ENCODE measurements at regions not wholly inside any gene's neighbourhood (a gene's known extent, or its start where the extent isn't known, plus 50 kb on each side); places are given as distances from the start of the nearest gene placed in this dataset.
"Not testable (repeated sequence)": the region's sequence is repeated elsewhere in the genome, so short reads cannot be mapped to it uniquely, and the experiment has no call there.

GRCh38 chr9:87382900-87383299 lies 114.8 kb upstream of the DAPK1 start:
- no peak for DNase-seq

- DNase-seq, result no peak
Measured at GRCh38 chr9:87383344-87384150, 114.1 kb upstream of the DAPK1 start.

GRCh38 chr9:87386490-87387025 lies 111.1 kb upstream of the DAPK1 start:
- DNase-seq, result no peak

GRCh38 chr9:87387351-87388011 lies 110.2 kb upstream of the DAPK1 start:
- DNase-seq, result no peak

GRCh38 chr9:87388708-87389107 lies 109.0 kb upstream of the DAPK1 start:
- DNase-seq, result not testable (repeated sequence)

- no peak for DNase-seq
Measured at GRCh38 chr9:87389936-87390335, 107.7 kb upstream of the DAPK1 start.

- no peak for DNase-seq
Measured at GRCh38 chr9:87390361-87390760, 107.3 kb upstream of the DAPK1 start.

GRCh38 chr9:87392086-87392485 lies 105.6 kb upstream of the DAPK1 start:
- DNase-seq, result no peak

- DNase-seq, result no peak
Measured at GRCh38 chr9:87393706-87394230, 103.9 kb upstream of the DAPK1 start.

GRCh38 chr9:87395804-87396479 lies 101.7 kb upstream of the DAPK1 start:
- no peak for DNase-seq

GRCh38 chr9:87401681-87402080 lies 96.0 kb upstream of the DAPK1 start:
- no peak for DNase-seq

GRCh38 chr9:87402537-87402936 lies 95.1 kb upstream of the DAPK1 start:
- DNase-seq, result no peak

- DNase-seq, result no peak
Measured at GRCh38 chr9:87405677-87406542, 91.8 kb upstream of the DAPK1 start.

GRCh38 chr9:87406543-87407166 lies 91.0 kb upstream of the DAPK1 start:
- DNase-seq, result no peak

GRCh38 chr9:87410047-87411005 lies 87.3 kb upstream of the DAPK1 start:
- not testable (repeated sequence) for DNase-seq

- DNase-seq, result no peak
Measured at GRCh38 chr9:87420884-87421283, 76.8 kb upstream of the DAPK1 start.

GRCh38 chr9:87421734-87422133 lies 75.9 kb upstream of the DAPK1 start:
- DNase-seq, result no peak

GRCh38 chr9:87422999-87423398 lies 74.7 kb upstream of the DAPK1 start:
- no peak for DNase-seq

- not testable (repeated sequence) for DNase-seq
Measured at GRCh38 chr9:87423885-87424284, 73.8 kb upstream of the DAPK1 start.

- DNase-seq, result no peak
Measured at GRCh38 chr9:87425202-87425601, 72.5 kb upstream of the DAPK1 start.
